ENCODE measurements at regions not wholly inside any gene's neighbourhood (a gene's known extent, or its start where the extent isn't known, plus 50 kb on each side); places are given as distances from the start of the nearest gene placed in this dataset.
"Not testable (repeated sequence)": the region's sequence is repeated elsewhere in the genome, so short reads cannot be mapped to it uniquely, and the experiment has no call there.

DNA sequence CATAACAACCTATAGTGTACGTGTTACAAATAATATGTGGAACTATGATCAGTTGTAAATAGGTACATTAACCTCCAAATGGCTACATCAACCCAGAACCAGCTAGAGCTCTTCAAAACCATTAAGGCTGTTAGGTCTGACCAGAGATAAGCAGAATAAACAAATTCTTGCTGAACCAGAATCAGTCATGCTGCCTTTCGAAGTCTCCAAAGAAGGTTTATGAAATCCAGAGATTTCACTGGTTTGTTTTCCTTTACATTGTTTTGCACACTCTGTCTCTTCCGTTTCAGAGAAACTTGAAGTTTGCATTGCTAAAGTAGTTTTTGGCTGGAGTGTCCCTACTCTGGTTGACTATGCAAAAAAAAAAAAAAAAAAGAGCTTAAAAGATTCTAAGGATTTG, 177.3 kb upstream of the SLIT2 start:
- H3K27ac Mint-ChIP-seq, result no peak overlapping the region
- peaks cover 12% of the 10 kb centered on the region for H3K4me1 Mint-ChIP-seq (ENCODE audit: low read depth)
- no peak overlapping the region for H3K4me3 Mint-ChIP-seq
- no peaks in the 10 kb centered on the region for H3K36me3 Mint-ChIP-seq (ENCODE audit: low read depth)
- H3K27me3 Mint-ChIP-seq (ENCODE audit: insufficient read depth), result no peaks in the 10 kb centered on the region; the same call in 1 of the 2 replicates
- no peaks in the 10 kb centered on the region for H3K9me3 Mint-ChIP-seq
- TF ChIP-seq, protein P1, sequence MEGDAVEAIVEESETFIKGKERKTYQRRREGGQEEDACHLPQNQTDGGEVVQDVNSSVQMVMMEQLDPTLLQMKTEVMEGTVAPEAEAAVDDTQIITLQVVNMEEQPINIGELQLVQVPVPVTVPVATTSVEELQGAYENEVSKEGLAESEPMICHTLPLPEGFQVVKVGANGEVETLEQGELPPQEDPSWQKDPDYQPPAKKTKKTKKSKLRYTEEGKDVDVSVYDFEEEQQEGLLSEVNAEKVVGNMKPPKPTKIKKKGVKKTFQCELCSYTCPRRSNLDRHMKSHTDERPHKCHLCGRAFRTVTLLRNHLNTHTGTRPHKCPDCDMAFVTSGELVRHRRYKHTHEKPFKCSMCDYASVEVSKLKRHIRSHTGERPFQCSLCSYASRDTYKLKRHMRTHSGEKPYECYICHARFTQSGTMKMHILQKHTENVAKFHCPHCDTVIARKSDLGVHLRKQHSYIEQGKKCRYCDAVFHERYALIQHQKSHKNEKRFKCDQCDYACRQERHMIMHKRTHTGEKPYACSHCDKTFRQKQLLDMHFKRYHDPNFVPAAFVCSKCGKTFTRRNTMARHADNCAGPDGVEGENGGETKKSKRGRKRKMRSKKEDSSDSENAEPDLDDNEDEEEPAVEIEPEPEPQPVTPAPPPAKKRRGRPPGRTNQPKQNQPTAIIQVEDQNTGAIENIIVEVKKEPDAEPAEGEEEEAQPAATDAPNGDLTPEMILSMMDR (IDR thresholded peaks at IDR 0.05), result no peak
- no peak for DNase-seq

DNA sequence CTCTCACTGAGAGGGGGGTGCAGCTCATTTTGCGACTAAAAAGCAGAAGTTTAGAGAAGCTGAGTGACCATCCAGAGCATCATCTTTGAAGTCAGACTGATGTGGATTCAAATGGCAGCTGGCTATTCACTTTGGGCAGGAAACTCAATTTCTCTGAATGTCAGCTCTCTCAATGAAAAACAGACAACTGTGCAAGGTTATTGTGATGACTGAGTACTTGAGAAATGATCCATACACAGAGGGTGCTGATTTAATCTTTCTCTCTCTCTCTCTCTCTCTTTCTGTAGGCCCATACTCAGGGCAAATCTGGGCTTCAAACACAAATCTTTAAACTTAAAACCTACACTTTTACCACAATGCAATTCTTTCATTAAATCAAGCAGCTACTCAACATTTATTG, 185.8 kb upstream of the SLIT2 start:
- Mint-ChIP-seq H3K27me3 (ENCODE audit: insufficient read depth) (no peaks in the 10 kb centered on the region; the same call in 1 of the 2 replicates), H3K4me1 (ENCODE audit: low read depth) (peaks cover 13% of the 10 kb centered on the region), H3K4me3 (no peak overlapping the region), H3K9me3 (no peaks in the 10 kb centered on the region), H3K27ac (no peak overlapping the region), H3K36me3 (ENCODE audit: low read depth) (no peaks in the 10 kb centered on the region)
- no peak for DNase-seq
- TF ChIP-seq, protein P1 (IDR thresholded peaks at IDR 0.05), result no peak

DNA sequence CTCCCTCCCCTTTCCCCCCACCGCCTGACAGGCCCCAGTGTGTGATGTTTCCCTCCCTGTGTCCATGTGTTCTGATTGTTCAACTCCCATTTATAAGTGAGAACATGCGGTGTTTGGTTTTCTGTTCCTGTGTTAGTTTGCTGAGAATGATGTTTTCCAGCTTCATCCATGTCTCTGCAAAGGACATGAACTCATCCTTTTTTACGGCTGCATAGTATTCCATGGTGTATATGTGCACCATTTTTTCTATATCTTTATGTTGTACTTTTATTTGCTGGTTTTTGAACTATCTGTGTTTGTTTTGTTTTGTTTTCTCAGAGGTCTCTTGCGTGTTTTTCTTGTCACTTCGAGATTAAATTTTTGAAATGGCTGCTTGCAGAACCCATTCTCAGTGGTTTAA, 188.8 kb upstream of the SLIT2 start:
- not testable (repeated sequence) for H3K27me3 Mint-ChIP-seq (ENCODE audit: insufficient read depth); H3K9me3 Mint-ChIP-seq; DNase-seq; H3K36me3 Mint-ChIP-seq (ENCODE audit: low read depth); H3K4me3 Mint-ChIP-seq; H3K27ac Mint-ChIP-seq
- peaks cover 13% of the 10 kb centered on the region for H3K4me1 Mint-ChIP-seq (ENCODE audit: low read depth)

DNA sequence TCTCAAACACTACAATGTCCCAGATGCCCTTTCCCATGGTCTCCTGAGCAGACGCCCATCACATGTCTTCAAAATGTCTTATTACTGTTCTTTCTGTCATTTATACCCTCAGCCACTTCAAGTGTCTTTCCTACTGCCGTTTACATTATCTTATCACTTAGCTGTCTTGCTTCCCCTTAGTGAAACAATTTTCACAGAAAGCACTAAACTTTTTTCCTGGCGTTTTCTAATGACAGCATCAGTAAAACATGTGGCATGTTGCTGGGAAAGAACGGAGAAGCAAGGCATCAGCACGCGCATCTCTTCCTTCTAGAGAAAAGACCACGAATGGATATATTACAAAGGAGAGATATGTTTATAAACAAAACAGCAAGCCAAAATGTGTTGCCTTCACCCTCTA, 189.7 kb upstream of the SLIT2 start:
- DNase-seq, result no peak
- Mint-ChIP-seq H3K27me3 (ENCODE audit: insufficient read depth) (peaks cover 1% of the 10 kb centered on the region; the same call in 1 of the 2 replicates), H3K4me3 (no peak overlapping the region), H3K27ac (no peak overlapping the region), H3K9me3 (no peaks in the 10 kb centered on the region), H3K36me3 (ENCODE audit: low read depth) (no peaks in the 10 kb centered on the region), H3K4me1 (ENCODE audit: low read depth) (peaks cover 13% of the 10 kb centered on the region)
- TF ChIP-seq, protein P1 (IDR thresholded peaks at IDR 0.05), result no peak

DNA sequence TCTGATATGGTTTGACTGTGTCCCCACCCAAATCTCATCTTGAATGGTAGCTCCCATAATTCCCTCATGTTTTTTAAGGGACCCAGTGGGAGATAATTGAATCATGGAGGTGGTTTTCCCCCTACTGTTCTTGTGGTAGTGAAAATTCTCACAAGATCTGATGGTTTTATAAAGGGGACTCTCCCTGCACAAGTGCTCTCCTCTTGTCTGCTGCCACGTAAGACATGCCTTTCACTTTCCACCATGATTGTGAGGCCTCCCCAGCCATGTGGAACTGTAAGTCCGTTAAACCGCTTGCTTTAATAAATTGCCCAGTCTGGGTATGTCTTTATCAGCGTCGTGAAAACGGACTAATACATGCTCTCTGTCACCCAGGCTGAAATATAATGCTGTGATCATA, 200.9 kb upstream of the SLIT2 start:
- Mint-ChIP-seq H3K4me1 (ENCODE audit: low read depth) (peaks cover 16% of the 10 kb centered on the region), H3K36me3 (ENCODE audit: low read depth) (no peaks in the 10 kb centered on the region), H3K9me3 (no peaks in the 10 kb centered on the region)

DNA sequence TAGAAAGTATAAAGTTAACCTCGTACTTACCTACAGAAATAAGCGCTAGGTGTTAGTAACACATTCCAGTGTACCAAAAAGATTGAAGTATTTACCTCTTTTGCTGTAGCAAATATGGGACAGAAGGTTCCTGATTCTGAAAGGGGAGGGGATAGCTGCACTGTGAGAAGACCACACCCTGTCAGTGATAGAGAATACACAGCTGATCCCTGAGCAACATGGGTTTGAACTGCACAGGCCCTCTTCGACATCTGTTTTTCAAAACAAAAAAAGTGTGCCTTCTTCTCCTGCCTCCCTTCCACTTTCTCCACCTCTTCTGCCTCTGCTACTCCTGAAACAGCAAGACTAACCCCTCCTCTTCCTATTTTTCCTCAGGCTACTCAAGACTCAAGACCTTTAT, 201.8 kb upstream of the SLIT2 start:
- Mint-ChIP-seq H3K4me3 (no peak overlapping the region), H3K27ac (no peak overlapping the region), H3K4me1 (ENCODE audit: low read depth) (peaks cover 24% of the 10 kb centered on the region), H3K27me3 (ENCODE audit: insufficient read depth) (no peaks in the 10 kb centered on the region; the same call in none of the 2 replicates), H3K9me3 (no peaks in the 10 kb centered on the region), H3K36me3 (ENCODE audit: low read depth) (no peaks in the 10 kb centered on the region)
- DNase-seq, result no peak
- TF ChIP-seq, protein P1 (IDR thresholded peaks at IDR 0.05), result no peak

More for the DNA sequence above, 200.9 kb upstream of the SLIT2 start:
- DNase-seq, result no peak
- Mint-ChIP-seq H3K27ac (no peak overlapping the region), H3K4me3 (no peak overlapping the region), H3K27me3 (ENCODE audit: insufficient read depth) (no peaks in the 10 kb centered on the region; the same call in none of the 2 replicates)
- TF ChIP-seq, protein P1 (IDR thresholded peaks at IDR 0.05), result no peak
